BJ (cell line): ENCODE measurements at regions not wholly inside any gene's neighbourhood (a gene's known extent, or its start where the extent isn't known, plus 50 kb on each side); places are given as distances from the start of the nearest gene placed in this dataset.

ENCODE experiments used
- CTCF ChIA-PET: fragments of 350-600 bp; formaldehyde crosslinking; extraction: SDS; loops from one replicate; lab custom pipeline; 2021; ENCODE audit warnings: antibody characterized with exemption, inconsistent platforms; lab: Yijun Ruan, JAX
- POLR2A ChIA-PET: fragments of 300-600 bp; sonication (Branson Sonifier 250); formaldehyde crosslinking; extraction: SDS; loops from one replicate; lab custom pipeline; 2021; ENCODE audit warnings: antibody characterized with exemption; lab: Charles Lee
- DNase-seq: peaks from one replicate; pipeline ENCODE4 v3.0.0-alpha.2; 2011; ENCODE audit warnings: low read depth
- H3K27me3 ChIP-seq: 2 replicates; pipeline ENCODE4 v1.6.0; 2011; ENCODE audit warnings: low read length; ENCODE audit not compliant: control insufficient read depth, insufficient read depth
- H3K36me3 ChIP-seq: 2 replicates; pipeline ENCODE4 v1.5.1; 2011; ENCODE audit warnings: low read length; ENCODE audit not compliant: control insufficient read depth, insufficient read depth
- H3K4me3 ChIP-seq: 2 replicates; pipeline ENCODE4 v1.5.1; 2011; ENCODE audit warnings: low read depth, mild to moderate bottlenecking, control low read depth, low read length
- CTCF ChIP-seq: IDR thresholded peaks from 2 replicates; pipeline ENCODE4 v1.5.1; 2011; ENCODE audit warnings: low read depth, mild to moderate bottlenecking, control low read depth, inconsistent platforms, low read length, moderate library complexity; ENCODE audit not compliant: insufficient read depth

DNA sequence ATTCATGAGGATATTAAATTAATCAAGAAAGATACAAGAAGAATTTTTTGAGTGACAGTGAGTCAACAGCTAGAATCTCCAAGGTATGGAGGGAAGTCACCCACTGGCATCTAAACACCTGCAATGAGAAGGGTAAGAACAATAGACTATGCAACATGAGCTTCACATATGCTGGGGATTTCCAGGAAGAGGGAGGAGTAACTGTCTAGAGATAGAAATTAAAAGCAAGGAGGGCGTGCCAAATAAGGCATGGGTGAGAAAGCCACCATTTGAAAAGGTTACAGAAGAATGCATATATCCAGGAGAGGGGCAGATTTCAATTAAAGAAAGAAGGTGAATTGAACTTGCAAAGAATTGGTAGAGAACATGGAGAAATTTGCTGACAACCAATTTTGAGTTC lies 365.7 kb downstream of the GPR37 start:
- no peak for TF ChIP-seq CTCF
- Histone ChIP-seq H3K27me3 (no peaks in the 10 kb centered on the region), H3K36me3 (no peaks in the 10 kb centered on the region), H3K4me3 (no peak overlapping the region)
- POLR2A ChIA-PET = no interaction called here
- CTCF ChIA-PET = no interaction called here
- DNase-seq = no peak

- ChIA-PET CTCF (no interaction called here), POLR2A (no interaction called here)
- no peak overlapping the region for H3K4me3 ChIP-seq
- H3K36me3 ChIP-seq = no peaks in the 10 kb centered on the region
- no peak for TF ChIP-seq CTCF
- DNase-seq = no peak
- no peaks in the 10 kb centered on the region for H3K27me3 ChIP-seq
Observed at GRCh38 chr7:124398937-124399552, 366.2 kb upstream of the TMEM229A start.

DNA sequence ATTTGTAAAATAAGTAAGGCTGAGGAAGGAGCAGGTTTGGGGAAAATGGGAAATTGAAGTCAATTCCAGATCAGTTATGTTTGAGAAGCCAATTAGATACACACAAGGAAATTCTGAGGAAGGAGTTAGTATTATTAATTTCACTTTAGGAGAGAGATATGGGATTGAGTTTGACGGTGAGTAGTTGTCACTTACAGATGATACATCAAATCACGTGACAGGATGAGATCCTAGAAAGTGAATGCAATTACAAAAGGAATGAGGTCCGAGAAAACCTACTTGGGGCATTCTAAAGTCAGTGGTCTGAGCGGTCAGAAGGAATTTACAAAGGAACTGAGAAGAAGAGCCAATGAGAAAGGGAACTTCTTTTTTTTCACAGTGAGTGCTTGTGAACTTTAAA lies 364.3 kb upstream of the TMEM229A start:
- POLR2A ChIA-PET = no interaction called here
- H3K36me3 ChIP-seq = no peaks in the 10 kb centered on the region
- CTCF ChIA-PET = interaction anchor here (0.6 kb wide), 1 partner anchor 137 kb away, joined by 4 read pairs; no protein-coding TSS in a partner anchor
- H3K4me3 ChIP-seq = no peak overlapping the region
- no peak for TF ChIP-seq CTCF
- no peak for DNase-seq
- H3K27me3 ChIP-seq = no peaks in the 10 kb centered on the region

DNA sequence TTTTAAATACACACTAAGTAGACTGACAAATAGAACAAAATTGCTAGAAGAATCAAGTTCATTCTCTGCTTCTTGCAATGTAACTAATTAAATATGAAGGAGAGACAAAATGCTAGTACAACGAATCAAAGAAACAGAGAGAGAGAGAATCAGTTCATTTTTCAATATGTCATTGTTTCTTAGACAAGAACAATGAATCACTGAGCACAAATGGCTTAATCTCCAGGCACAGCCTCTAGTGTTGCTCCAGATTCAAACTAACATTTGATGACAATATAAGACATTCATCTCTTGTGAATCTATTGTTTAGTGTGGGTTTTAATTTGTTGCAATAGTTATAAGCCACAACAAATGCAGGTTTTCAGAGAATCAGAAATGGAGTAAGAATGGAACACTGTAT lies 357.4 kb upstream of the TMEM229A start:
- ChIA-PET CTCF (no interaction called here), POLR2A (no interaction called here)
- Histone ChIP-seq H3K27me3 (no peaks in the 10 kb centered on the region), H3K4me3 (no peak overlapping the region), H3K36me3 (no peaks in the 10 kb centered on the region)
- no peak for TF ChIP-seq CTCF
- no peak for DNase-seq

DNA sequence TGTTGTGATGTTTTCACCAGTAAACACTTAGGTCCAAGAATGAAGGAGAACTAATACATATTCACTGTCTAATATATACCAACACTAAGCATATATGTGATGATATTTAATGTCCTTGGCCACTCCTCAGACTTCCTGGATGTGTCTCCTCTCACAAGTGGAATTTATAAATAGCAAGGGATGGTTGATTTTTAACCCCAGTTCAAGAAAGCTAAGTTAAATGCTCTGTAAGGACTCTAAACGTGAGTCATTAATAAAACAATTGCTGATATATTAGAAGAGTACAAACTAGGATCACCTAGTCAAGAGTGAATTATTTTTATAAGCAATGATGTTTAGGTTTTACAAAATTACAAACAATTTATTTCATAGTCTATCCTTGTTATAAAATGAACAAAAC lies 355.9 kb upstream of the TMEM229A start:
- Histone ChIP-seq H3K4me3 (no peak overlapping the region), H3K36me3 (no peaks in the 10 kb centered on the region), H3K27me3 (no peaks in the 10 kb centered on the region)
- DNase-seq = no peak
- POLR2A ChIA-PET = no interaction called here
- CTCF ChIA-PET = no interaction called here
- TF ChIP-seq CTCF = no peak
